ENCODE measurements at regions not wholly inside any gene's neighbourhood (a gene's known extent, or its start where the extent isn't known, plus 50 kb on each side); places are given as distances from the start of the nearest gene placed in this dataset.

GRCh38 chr5:125073090-125073489 lies 326.7 kb upstream of the ZNF608 start:
- TF ChIP-seq EZH2 (IDR thresholded peaks at IDR 0.05), result no peak
- TF ChIP-seq, protein P1, sequence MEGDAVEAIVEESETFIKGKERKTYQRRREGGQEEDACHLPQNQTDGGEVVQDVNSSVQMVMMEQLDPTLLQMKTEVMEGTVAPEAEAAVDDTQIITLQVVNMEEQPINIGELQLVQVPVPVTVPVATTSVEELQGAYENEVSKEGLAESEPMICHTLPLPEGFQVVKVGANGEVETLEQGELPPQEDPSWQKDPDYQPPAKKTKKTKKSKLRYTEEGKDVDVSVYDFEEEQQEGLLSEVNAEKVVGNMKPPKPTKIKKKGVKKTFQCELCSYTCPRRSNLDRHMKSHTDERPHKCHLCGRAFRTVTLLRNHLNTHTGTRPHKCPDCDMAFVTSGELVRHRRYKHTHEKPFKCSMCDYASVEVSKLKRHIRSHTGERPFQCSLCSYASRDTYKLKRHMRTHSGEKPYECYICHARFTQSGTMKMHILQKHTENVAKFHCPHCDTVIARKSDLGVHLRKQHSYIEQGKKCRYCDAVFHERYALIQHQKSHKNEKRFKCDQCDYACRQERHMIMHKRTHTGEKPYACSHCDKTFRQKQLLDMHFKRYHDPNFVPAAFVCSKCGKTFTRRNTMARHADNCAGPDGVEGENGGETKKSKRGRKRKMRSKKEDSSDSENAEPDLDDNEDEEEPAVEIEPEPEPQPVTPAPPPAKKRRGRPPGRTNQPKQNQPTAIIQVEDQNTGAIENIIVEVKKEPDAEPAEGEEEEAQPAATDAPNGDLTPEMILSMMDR (IDR thresholded peaks at IDR 0.05), result no peak
